GM13976 (cell line): ENCODE measurements at regions not wholly inside any gene's neighbourhood (a gene's known extent, or its start where the extent isn't known, plus 50 kb on each side); places are given as distances from the start of the nearest gene placed in this dataset.

Source experiments
- DNase-seq: peaks from one replicate; pipeline ENCODE4 v3.0.0; 2012; ENCODE audit warnings: low spot score
- CTCF ChIP-seq: IDR thresholded peaks from 2 replicates; pipeline ENCODE4 v1.5.1; 2012; ENCODE audit warnings: borderline replicate concordance, mild to moderate bottlenecking; ENCODE audit not compliant: insufficient read depth; ENCODE audit errors: extremely low read depth, missing control alignments, control extremely low read depth
- in situ Hi-C: fragments of 300-500 bp; cut with MboI; formaldehyde crosslinking; loops from one replicate; pipeline ENCODE4 v1.12.0; 2022; ENCODE audit warnings: low sequenced_read_pairs, mixed read lengths, inconsistent platforms; ENCODE audit not compliant: unreplicated experiment

GRCh38 chr3:88896026-88896425 is 211.4 kb upstream of the EPHA3 start:
- in situ Hi-C loops = no loop called here
- TF ChIP-seq CTCF = no peak
- no peak for DNase-seq

- TF ChIP-seq CTCF = no peak
- in situ Hi-C loops = no loop called here
- DNase-seq = no peak
Measured at GRCh38 chr3:88912294-88912877, 195.0 kb upstream of the EPHA3 start.

- in situ Hi-C loops = no loop called here
- TF ChIP-seq CTCF = no peak
- no peak for DNase-seq
Measured at GRCh38 chr3:88918841-88919240, 188.6 kb upstream of the EPHA3 start.

GRCh38 chr3:88921986-88922385 is 185.4 kb upstream of the EPHA3 start:
- no peak for DNase-seq
- in situ Hi-C loops = no loop called here
- no peak for TF ChIP-seq CTCF

- DNase-seq = no peak
- in situ Hi-C loops = no loop called here
- TF ChIP-seq CTCF = no peak
Measured at GRCh38 chr3:88926221-88926620, 181.2 kb upstream of the EPHA3 start.

- in situ Hi-C loops = no loop called here
- DNase-seq = no peak
- no peak for TF ChIP-seq CTCF
Measured at GRCh38 chr3:88930611-88931010, 176.8 kb upstream of the EPHA3 start.
